HG02642 (cell line): ENCODE measurements at regions not wholly inside any gene's neighbourhood (a gene's known extent, or its start where the extent isn't known, plus 50 kb on each side); places are given as distances from the start of the nearest gene placed in this dataset.
"Not testable (repeated sequence)": the region's sequence is repeated elsewhere in the genome, so short reads cannot be mapped to it uniquely, and the experiment has no call there.

ENCODE experiments used
- ATAC-seq: cut with Tn5 transposase; IDR thresholded peaks from one replicate; pipeline ENCODE4 v1.9.1; 2021; ENCODE audit warnings: mild to moderate bottlenecking; ENCODE audit not compliant: unreplicated experiment, poor library complexity

DNA sequence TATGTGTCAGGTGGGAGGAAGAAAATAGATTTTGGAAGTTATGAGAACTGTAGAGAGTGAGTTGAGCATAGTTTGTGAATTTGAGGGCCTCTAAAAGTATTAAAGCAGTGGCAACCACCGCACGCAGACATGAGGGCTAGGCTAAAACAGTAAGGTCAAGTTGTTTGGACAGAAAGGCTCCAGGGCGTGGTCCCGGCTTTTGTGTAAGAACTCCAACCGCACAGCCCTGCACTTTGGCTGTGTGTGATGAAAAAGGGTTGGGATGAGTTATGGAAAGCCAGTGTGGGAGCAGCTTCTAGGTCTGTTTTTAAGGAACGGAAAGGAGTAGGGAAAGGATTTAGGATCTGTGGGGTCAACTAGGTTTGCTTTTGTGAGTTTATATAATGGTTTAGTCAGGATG is 50.5 kb upstream of the SERPINE2 start:
- not testable (repeated sequence) for ATAC-seq
